ENCODE measurements at regions not wholly inside any gene's neighbourhood (a gene's known extent, or its start where the extent isn't known, plus 50 kb on each side); places are given as distances from the start of the nearest gene placed in this dataset.
"Not testable (repeated sequence)": the region's sequence is repeated elsewhere in the genome, so short reads cannot be mapped to it uniquely, and the experiment has no call there.

DNA sequence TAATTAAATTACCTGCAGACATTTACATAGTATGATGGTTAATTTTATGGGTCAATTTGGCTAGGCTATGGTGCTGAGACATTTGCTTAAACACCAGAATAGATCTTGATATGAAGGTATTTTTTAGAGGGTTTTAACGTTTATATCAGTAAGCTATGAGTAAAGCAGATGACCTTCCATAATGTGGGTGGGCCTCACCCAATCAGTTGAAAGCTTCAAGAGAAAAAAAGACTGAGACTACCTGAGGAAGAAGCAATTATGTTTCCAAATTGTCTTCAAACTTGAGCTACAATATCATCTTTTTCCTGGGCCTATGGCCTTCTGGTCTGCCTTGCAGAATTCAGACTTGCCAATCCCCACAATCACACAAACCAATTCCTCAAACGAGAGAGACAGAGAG lies 498.8 kb upstream of the API5 start:
- H3K27me3 ChIP-seq (replicated peaks; ENCODE audit: insufficient read depth), result no peaks in the 10 kb centered on the region
- TF ChIP-seq, protein P1, sequence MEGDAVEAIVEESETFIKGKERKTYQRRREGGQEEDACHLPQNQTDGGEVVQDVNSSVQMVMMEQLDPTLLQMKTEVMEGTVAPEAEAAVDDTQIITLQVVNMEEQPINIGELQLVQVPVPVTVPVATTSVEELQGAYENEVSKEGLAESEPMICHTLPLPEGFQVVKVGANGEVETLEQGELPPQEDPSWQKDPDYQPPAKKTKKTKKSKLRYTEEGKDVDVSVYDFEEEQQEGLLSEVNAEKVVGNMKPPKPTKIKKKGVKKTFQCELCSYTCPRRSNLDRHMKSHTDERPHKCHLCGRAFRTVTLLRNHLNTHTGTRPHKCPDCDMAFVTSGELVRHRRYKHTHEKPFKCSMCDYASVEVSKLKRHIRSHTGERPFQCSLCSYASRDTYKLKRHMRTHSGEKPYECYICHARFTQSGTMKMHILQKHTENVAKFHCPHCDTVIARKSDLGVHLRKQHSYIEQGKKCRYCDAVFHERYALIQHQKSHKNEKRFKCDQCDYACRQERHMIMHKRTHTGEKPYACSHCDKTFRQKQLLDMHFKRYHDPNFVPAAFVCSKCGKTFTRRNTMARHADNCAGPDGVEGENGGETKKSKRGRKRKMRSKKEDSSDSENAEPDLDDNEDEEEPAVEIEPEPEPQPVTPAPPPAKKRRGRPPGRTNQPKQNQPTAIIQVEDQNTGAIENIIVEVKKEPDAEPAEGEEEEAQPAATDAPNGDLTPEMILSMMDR (IDR thresholded peaks at IDR 0.05), result no peak
- H3K36me3 ChIP-seq, result no peaks in the 10 kb centered on the region
- no peak overlapping the region for H3K27ac ChIP-seq
- ATAC-seq (ENCODE audit: insufficient number of reproducible peaks, low FRiP score, low read depth), result no peak
- H3K4me1 ChIP-seq (ENCODE audit: control insufficient read depth in 1 of 2, low read depth in 2 of 2), result no peaks in the 10 kb centered on the region
- no peaks in the 10 kb centered on the region for H3K9me3 ChIP-seq
- H3K4me3 ChIP-seq, result no peak overlapping the region
- no peak for DNase-seq (ENCODE audit: low spot score)

DNA sequence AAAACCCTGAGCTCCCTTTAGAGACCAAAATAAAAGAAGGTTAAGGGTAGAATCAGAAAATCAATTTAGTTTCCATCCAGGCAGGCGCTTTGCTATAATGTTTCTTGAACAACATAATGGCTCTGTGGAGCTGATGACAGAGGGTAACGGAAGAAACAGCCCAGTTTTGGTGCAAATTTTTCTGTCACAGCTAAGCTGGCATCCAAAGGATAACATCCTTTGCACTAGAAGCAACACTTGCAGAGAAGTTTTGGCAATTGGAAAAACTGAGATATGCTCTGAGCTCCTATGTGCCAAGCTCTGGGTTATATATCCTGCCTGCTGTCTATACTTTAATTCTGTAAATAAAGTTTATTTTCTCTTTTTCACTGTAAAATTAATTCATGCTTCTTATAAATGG lies 495.3 kb upstream of the API5 start:
- DNase-seq (ENCODE audit: low spot score), result no peak
- H3K36me3 ChIP-seq, result no peaks in the 10 kb centered on the region
- H3K9me3 ChIP-seq, result no peaks in the 10 kb centered on the region
- no peak overlapping the region for H3K4me3 ChIP-seq
- H3K27ac ChIP-seq, result no peak overlapping the region
- TF ChIP-seq, protein P1 (IDR thresholded peaks at IDR 0.05), result no peak
- H3K27me3 ChIP-seq (replicated peaks; ENCODE audit: insufficient read depth), result no peaks in the 10 kb centered on the region
- no peaks in the 10 kb centered on the region for H3K4me1 ChIP-seq (ENCODE audit: control insufficient read depth in 1 of 2, low read depth in 2 of 2)
- no peak for ATAC-seq (ENCODE audit: insufficient number of reproducible peaks, low FRiP score, low read depth)

DNA sequence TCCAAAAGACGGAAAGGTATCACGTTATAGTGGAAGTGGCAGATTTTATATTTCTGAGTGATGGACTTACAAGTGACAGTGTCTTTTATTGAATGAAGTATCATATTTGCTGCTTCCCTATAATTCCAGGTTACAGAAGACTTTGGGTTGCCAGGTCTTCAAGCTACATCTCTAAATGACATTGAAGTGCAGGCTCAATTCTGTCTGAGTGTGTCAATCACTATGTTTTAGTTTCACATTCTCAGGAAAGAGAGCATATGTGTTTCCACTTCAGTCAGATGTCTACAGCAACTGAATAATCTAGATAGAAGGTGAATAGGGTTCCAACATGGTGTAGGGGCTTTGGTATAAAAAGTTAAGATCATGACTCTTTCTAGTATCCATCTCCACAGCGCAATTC lies 492.7 kb upstream of the API5 start:
- Histone ChIP-seq H3K27me3 (replicated peaks; ENCODE audit: insufficient read depth) (no peaks in the 10 kb centered on the region), H3K4me3 (no peak overlapping the region), H3K9me3 (no peaks in the 10 kb centered on the region), H3K27ac (no peak overlapping the region), H3K36me3 (no peaks in the 10 kb centered on the region), H3K4me1 (ENCODE audit: control insufficient read depth in 1 of 2, low read depth in 2 of 2) (no peaks in the 10 kb centered on the region)
- no peak for ATAC-seq (ENCODE audit: insufficient number of reproducible peaks, low FRiP score, low read depth)
- TF ChIP-seq, protein P1 (IDR thresholded peaks at IDR 0.05), result no peak
- DNase-seq (ENCODE audit: low spot score), result no peak

DNA sequence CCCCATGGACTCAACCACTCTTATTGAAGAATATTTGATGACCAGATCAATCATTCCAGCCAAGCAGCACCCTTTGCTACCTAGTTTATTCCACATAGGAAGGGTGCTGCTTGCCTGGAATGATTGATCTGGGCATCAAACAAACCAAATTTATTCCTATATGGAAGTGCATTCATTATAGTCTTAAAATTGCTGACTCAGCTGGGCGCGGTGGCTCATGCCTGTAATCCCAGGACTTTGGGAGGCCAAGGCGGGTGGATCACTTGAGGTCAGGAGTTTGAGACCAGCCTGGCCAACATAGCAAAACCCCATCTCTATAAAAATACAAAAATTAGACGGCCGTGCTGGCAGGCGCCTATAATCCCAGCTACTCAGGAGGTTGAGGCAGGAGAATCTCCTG lies 489.6 kb upstream of the API5 start:
- H3K27me3 ChIP-seq (replicated peaks; ENCODE audit: insufficient read depth); H3K4me1 ChIP-seq (ENCODE audit: control insufficient read depth in 1 of 2, low read depth in 2 of 2); H3K4me3 ChIP-seq; H3K9me3 ChIP-seq; DNase-seq (ENCODE audit: low spot score); H3K27ac ChIP-seq; ATAC-seq (ENCODE audit: insufficient number of reproducible peaks, low FRiP score, low read depth); H3K36me3 ChIP-seq: not testable (repeated sequence)

DNA sequence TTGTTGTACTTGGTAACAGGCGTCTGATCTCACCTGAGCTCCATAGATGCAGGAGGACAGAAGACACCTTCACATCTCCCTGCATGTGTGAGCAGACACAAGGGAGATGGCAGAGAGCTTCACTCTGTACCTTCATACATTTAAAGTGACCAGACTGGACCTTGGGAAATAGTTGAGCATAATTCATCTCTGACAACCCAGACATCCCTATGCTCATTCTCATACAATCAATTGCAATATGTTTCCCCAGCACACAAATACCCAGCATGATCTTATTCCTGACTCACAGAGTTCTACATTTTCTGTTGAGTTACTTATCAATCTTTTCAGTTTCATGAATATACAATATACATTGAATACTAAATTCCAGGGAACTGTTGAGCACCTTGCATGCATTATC lies 488.2 kb upstream of the API5 start:
- Histone ChIP-seq H3K27me3 (replicated peaks; ENCODE audit: insufficient read depth) (no peaks in the 10 kb centered on the region), H3K4me3 (no peak overlapping the region), H3K36me3 (no peaks in the 10 kb centered on the region), H3K27ac (no peak overlapping the region), H3K9me3 (no peaks in the 10 kb centered on the region), H3K4me1 (ENCODE audit: control insufficient read depth in 1 of 2, low read depth in 2 of 2) (no peaks in the 10 kb centered on the region)
- no peak for ATAC-seq (ENCODE audit: insufficient number of reproducible peaks, low FRiP score, low read depth)
- TF ChIP-seq, protein P1 (IDR thresholded peaks at IDR 0.05), result no peak
- DNase-seq (ENCODE audit: low spot score), result no peak

DNA sequence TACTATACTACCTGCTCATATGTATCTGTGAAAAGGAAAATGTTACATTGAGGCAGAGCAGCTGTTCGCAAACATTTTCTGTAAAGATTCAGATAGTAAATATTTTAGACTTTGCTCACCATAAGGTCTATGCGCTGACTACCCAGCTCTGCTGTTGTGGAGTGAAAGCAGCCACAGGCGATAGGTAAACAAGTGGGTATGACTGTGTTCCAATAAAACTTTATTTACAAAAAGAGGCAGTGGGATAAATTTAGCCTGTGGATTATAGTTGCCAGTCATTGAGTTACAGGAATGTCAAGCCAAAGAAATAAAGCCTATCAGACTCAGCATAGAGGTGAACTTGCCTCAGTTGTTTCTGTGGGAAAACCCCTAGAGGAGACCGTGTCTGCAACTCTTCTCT lies 487.7 kb upstream of the API5 start:
- TF ChIP-seq, protein P1 (IDR thresholded peaks at IDR 0.05), result no peak
- H3K4me3 ChIP-seq, result no peak overlapping the region
- no peaks in the 10 kb centered on the region for H3K4me1 ChIP-seq (ENCODE audit: control insufficient read depth in 1 of 2, low read depth in 2 of 2)
- no peak overlapping the region for H3K27ac ChIP-seq
- H3K27me3 ChIP-seq (replicated peaks; ENCODE audit: insufficient read depth), result no peaks in the 10 kb centered on the region
- no peaks in the 10 kb centered on the region for H3K9me3 ChIP-seq
- H3K36me3 ChIP-seq, result no peaks in the 10 kb centered on the region
- DNase-seq (ENCODE audit: low spot score), result no peak
- ATAC-seq (ENCODE audit: insufficient number of reproducible peaks, low FRiP score, low read depth), result no peak
